GM19238 (cell line): ENCODE measurements at regions not wholly inside any gene's neighbourhood (a gene's known extent, or its start where the extent isn't known, plus 50 kb on each side); places are given as distances from the start of the nearest gene placed in this dataset.

ENCODE experiments used
- DNase-seq: peaks from one replicate; pipeline ENCODE4 v3.0.0; 2011; ENCODE audit warnings: low spot score; ENCODE audit not compliant: insufficient read length

DNA sequence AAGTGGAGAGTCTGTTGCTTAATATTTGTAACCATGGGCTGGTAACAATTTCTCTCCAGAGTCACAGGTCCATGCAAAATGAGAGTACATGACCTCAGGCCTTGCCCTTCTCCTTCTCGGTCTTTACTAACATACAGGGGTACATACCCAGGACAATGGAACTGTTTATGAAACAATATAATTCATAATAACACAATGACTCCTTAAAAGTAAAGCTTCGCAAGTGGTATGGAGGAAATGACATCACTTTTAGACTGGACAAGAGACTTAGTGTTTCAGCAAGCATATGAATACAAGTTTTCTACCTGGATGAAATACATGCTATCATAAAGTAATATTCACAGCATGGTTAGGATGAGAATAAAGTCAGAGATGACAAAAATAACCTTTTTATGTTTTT is 386.6 kb downstream of the PLK2 start:
- DNase-seq, result no peak

DNA sequence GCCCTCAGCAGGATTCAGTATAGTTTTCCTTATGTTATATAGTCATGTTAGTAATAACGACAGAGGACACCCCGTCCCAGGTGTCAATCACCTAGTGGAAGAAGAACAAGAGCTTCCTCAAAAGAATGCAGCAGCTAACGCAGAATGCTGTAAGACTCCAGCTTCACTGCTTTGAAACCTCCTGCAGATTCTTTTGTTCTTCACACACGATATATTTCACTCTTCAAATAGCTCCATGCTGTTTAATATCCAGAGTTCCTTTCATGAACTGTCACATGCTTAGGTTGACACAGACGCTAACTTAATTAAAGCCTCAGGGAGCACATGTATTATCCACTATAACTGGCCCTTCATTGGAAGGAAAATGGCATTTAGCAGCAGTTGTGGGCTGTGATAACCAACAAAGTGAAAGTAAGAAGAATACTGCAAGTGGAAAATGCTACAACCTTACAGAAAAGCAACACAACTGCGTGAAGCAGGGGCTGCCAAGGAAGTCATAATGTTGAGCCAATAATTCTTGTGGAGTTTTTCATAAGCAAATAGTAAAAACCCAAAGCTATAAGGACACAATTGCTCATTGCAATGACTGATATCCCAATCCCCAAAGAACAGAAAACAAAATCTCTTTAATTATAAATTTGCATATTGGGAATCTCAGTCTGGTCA is 387.5 kb downstream of the PLK2 start:
- DNase-seq, result no peak

DNA sequence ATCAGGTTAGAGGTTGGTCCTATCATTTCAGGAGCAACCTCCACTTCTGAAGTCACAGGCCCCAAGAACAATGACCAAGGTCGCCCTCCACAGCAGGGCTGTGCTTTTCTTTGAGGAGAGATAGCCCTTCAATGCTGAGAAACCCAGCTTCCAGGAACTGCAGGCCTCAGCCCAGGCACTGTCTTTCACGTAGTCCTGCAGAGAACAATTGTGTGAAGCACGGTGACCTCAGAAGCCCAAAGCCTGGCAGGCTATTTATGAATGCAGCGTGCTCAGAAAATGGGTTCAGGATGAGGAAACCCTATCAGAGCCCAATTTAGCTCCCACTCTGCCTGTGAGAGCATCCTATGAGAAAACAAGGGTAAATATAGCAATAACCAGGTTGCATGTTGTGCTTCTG is 388.3 kb downstream of the PLK2 start:
- DNase-seq, result no peak

- no peak for DNase-seq
These were observed 390.0 kb downstream of the PLK2 start for GRCh38 chr5:58069846-58070245.

DNA sequence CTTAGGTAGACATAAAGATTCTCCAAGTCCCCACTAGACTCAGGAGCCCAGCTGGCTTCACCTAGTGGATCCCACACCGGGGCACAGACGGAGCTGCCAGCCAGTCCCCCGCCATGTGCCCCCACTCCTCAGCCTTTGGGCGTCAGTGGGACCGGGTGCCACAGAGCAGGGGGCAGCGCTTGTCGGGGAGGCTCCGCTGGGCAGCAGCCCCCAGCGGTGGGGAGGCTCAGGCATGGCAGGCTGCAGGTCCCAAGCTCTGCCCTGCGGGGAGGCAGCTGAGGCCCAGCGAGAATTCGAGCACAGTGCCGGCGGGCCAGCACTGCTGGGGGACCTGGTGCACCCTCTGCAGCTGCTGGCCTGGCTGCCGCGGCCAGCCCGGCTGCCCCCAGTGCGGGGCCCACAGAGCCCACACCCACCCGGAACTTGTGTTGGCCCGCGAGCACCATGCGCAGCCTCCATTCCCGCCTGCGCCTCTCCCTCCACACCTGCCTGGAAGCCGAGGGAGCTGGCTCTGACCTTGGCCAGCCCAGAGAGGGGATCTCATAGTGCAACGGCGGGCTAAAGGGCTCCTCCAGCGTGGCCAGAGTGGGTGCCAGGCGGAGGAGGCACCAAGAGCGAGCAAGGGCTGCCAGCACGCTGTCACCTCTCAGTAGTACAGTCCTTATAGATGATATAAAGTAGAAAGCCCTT is 390.7 kb downstream of the PLK2 start:
- DNase-seq, result no peak

- DNase-seq, result no peak
These were observed 393.3 kb downstream of the PLK2 start for GRCh38 chr5:58066557-58066956.

DNA sequence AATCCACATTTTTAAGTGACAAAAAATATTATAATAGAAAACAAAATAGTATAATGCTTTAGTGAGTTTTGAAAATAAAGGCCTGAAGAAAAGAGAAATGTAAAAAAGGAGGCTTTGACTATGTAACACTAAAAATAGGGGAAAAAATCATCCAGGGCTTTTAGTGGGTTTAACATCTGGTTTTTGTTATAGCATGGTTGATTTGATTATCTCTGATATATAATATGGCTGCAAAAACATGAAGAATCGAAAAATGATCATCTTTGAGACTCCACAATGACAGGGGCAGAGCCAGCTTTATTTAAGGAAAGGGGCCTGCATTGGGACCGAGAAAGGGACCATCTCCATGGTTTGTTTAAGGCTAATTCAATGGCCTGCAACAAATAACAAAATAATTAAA is 393.8 kb downstream of the PLK2 start:
- DNase-seq, result no peak

DNA sequence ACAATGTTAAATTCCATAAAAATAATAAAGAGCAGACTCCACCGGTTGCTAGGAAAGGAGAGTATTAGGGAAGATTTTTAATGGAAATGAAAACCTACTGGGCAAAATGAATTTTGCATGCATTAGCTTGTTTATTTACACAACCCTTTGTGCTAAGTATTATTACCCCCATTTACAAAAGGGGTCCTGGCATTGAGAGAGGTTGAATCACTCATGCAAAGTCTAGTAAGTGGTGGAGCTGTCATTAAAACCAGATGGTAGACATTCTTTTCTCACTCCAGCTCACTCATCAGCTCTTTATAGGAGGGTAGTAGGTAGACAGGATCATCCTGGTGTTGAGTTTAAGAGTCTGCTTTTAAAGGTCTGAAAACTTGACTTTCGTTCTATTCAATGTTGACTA is 395.1 kb downstream of the PLK2 start:
- no peak for DNase-seq

GRCh38 chr5:58060996-58061395 is 398.9 kb downstream of the PLK2 start:
- no peak for DNase-seq

- no peak for DNase-seq
These were observed 402.6 kb downstream of the PLK2 start for GRCh38 chr5:58057324-58057723.

- no peak for DNase-seq
These were observed 403.3 kb downstream of the PLK2 start for GRCh38 chr5:58056546-58056945.

- DNase-seq, result no peak
These were observed 405.9 kb downstream of the PLK2 start for GRCh38 chr5:58054018-58054417.

GRCh38 chr5:58048954-58049353 is 410.9 kb downstream of the PLK2 start:
- no peak for DNase-seq

GRCh38 chr5:58048185-58048925 is 411.5 kb downstream of the PLK2 start:
- DNase-seq, result no peak

DNA sequence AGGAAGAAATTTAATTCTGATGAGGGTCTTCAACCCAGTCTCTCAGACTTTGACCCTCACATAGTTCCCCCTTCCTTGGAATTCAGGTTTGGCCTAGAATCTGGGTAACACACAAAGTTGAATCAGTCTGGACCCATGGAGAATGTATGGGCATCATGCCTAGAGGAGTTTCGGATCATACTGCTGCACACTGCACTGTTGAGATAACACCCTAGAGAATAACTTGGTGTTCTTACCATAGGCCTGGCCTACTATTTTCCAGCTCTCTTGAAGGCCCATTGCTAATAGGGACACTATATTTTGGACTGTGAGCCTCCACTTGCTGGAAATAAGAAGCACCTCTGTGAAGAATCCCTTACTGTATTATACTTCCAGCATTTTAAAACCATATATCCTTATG is 413.5 kb downstream of the PLK2 start:
- DNase-seq, result no peak

GRCh38 chr5:58044166-58044565 is 415.7 kb downstream of the PLK2 start:
- DNase-seq, result no peak

GRCh38 chr5:58043032-58043945 is 416.6 kb downstream of the PLK2 start:
- DNase-seq, result no peak

DNA sequence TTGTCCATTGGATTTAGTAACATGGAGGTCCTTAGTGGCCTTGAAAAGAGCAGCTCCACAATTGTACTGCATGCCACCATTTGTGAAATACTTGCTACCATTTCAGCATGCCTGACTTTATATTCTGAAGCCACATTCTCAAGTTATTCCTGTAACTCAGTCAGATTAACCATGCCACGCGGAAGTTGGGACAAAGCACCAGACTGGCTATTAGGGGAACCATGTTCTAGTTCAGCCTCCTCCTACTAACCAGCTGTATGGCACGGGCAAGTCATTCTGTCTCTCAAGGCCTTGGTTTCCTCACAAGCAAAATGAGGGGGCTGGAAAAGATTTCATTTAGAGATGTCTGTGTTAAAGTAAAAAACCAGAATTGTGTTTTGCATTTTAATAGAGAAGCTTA is 418.0 kb downstream of the PLK2 start:
- no peak for DNase-seq

DNA sequence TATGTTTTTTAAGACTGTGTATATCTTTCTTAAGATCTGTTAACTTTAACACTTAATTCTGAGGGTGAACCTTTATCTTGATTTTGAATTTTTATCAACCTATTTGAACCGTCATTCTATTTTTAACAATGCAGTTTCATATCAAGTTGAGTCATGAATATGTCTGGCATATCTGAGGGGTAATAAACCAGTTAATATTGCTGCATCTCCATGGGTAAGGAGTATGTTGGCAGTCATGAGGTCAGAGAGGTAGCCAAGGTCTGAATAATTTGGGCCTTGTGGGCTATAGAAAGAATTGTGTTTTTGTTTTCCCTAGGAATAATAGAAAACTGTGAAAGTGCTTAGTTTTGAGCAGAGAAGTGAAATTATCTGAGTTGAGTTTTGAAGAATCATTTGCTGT is 419.0 kb downstream of the PLK2 start:
- DNase-seq, result no peak

DNA sequence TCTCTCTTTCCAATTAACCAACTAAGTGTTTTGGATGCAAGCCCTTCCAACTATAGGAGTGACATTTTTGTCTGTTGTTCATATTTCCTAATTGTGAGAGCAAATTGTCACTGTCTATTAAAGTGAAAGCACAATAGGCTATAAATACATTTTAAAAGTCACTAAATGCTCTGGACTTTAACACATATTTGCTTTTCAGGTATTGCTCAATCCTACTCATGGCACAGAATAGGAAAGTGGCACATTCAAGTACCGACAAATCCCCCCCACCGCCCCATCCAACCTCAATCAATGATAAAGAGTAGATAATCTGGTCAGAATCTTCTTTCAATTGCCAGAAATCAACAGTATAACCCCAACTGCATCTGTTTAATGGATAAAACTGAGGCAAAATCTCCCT is 419.8 kb downstream of the PLK2 start:
- no peak for DNase-seq

GRCh38 chr5:58037899-58038298 is 422.0 kb downstream of the PLK2 start:
- DNase-seq, result no peak

DNA sequence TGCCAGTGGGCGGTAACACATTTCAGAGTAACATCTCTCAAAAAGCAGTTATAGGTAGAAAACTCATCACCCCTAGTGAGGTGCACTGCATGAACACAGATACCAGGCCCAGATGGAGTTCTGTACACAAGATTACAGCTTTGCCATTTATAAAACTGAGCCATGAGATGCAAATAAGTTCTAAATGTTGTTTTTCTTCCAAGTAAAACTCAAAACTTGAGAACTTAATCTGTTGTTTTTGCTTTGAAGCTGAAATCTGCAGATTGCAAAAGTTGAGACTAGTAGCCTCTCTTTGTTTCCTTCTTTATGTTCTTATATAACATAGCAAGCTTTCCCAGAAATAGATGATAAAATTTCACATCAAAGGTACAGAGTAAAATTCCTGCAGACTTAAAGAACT is 434.1 kb downstream of the PLK2 start:
- no peak for DNase-seq
